Myocyte (in vitro differentiated cells): ENCODE measurements at regions not wholly inside any gene's neighbourhood (a gene's known extent, or its start where the extent isn't known, plus 50 kb on each side); places are given as distances from the start of the nearest gene placed in this dataset.

ENCODE experiments used
- DNase-seq: peaks from one replicate; pipeline ENCODE4 v3.0.0-alpha.2; 2012; ENCODE audit warnings: low read depth

DNA sequence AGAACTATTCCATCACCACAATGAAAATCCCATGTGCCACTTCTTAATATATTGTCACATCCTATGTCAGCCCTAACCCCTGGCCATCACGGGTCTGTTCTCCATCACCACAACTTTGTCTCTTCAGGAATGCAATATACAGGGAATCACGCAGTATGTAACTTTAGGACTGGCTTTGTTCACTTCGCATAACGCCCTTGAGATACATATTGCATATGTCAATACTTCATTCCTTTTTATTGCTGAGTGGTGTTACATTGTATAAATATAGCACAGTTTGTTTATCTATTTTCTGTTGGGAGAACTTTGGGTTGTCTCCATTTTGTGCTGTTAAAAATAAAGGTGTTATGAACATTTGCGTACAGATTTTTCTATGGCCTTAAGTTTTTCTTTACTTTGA lies 195.4 kb upstream of the ZMIZ1 start:
- DNase-seq = no peak

DNA sequence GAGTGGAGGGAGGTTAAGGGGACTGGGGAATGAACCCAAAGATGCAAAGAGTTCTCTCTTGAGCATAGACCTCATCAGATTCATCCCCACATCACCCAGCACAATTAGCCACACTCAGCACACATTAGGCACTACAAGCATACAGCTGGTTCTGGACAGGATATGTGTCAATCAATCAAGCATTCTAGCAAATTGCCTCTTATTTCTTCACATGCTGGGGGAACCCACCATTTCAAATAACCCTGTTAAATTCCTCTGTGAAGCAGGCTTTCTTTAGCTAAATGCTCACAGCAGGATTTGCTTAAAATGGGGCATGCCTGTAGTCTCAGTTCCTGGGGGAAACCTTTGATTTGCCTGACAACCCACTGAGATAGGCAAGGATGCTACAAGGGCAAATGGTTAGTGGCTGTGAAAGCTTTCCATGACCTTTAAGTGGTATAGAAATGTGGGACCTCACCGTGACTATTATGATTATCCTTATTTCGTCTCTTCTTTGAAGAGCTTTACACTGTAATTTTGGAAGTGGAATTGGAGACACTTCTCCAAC lies 193.4 kb upstream of the ZMIZ1 start:
- no peak for DNase-seq

- DNase-seq = no peak
Observed at GRCh38 chr10:78875932-78876331, 192.8 kb upstream of the ZMIZ1 start.

DNA sequence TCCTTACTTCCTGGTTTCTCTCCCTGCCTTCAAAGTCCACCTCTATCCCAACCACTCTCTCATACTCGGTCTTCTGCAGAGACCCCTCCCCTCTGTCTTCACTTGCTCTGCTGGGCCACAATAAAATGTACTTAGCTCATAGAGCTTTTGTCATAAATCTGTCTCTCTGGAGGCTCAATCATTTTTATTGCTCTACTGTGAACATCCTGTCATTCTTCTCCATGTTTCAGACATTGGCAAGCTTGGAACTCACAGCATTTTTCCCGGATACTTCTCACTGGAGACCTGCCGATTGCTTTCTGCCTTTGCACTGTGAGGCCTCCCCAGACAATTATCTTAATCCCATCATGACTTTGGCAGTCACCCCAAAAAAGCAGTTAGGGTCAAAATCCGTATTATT lies 192.3 kb upstream of the ZMIZ1 start:
- DNase-seq = no peak

DNA sequence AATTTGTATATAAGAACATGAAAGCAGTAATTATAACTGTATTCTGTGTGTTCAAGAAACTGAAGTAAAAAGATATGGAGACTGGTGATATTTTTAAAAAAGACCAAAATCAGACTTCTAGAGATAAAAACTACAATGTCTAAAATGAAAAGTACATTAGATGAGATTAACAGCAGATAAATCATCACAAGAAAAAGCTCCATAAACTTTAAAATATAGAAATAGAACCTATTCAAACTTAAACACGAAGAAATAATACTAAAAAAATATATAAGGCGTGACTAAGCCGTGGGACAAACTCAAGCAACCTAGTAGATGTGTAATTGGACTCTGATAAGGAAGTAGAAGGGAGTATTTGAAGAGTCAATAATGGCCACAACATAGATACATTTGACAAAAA lies 189.1 kb upstream of the ZMIZ1 start:
- no peak for DNase-seq

DNA sequence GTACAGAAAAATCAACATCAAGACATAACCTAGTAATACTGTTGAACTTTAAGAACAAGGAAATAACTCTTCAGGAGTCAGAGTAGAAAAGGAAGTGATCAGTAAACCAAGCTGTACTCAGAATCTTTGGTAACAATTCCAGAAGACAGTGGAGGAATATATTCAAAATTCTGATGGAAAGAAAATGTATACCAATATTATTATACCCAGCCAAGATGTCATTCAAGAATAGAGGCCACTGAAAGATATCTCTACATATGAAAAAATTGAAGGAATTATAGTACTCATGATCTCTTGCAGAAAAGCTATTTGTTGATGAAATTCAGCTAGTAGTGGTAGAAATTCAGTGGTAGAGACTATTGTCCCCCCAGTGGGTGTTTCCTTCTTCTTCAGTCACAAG lies 182.6 kb upstream of the ZMIZ1 start:
- DNase-seq = no peak

GRCh38 chr10:78889536-78890063 lies 179.2 kb upstream of the ZMIZ1 start:
- no peak for DNase-seq

DNA sequence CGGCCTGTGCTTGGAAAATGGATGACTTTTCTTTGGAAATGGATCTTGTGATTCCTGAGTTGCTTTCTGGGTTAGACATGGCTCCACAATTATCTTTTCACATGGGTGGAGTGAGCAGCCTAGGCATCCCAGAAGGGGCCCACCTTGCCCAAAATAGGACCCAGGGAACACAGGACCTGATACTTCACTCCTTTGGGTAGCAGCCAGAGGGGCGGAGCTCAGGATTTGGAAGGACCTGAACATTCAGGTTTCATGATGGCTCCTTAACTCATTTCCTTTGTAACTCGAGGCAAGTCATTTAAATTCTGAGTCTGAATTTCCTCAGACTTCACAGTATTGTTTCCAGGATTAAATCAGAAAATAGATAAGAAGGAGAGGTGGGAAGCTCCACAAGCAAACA lies 178.3 kb upstream of the ZMIZ1 start:
- DNase-seq = no peak

DNA sequence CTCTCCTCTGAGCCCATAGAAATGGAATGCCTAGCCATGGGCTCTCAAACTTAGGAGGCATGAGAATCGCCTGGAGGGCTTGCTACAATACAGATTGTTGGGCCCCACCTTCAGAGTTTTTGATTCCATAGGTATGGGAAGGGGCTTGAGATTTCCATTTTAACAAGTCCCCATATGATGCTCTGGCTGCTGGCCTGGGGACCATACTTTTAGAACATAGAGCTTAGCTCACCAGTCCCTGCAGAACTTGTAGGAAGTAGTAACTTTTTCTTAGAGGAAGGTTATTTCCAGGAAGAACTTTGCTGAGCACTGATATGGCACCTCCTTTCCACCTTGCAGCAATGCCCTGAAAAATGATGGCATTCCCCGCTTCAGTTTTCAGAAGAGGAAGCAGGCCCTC lies 177.0 kb upstream of the ZMIZ1 start:
- no peak for DNase-seq

DNA sequence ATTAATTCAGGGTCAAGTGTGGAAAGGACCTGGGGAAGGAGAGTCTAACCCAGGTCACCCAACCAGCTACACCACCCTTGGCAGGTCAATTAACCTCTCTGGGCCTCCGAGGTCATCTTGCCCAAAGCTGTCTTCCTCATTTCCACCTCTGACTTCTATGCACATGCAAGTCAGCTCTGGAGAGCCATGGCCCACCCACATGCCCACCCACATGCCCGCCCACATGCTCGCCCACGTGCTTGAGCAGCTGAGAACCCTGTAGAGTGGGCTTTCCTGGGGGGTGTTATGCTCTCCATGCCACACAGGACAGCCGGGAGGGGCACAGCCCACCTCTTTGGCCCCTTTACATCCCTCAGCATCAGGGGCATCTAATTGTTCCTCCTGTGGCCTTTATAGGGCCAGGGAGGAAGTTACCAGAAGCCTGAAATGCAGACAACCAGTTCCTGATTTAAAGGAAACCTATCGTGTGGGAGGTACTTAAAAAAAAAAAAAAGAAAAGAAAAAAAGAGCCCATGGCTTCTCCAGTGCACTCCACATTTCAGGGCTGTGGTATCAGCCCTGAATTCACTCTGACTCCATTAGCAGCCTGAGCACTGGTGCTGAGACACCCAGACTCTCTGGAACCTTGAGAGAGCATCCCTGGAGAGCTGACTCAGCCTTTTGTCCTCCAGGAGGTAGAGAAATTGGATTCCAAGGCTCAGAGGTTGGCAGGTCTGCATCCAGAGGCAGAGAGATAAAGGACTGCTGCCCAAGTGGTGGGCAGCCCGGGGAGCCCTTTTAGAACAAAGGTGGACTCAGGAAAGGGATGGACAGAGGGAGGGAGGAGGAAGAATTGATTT lies 176.2 kb upstream of the ZMIZ1 start:
- no peak for DNase-seq

DNA sequence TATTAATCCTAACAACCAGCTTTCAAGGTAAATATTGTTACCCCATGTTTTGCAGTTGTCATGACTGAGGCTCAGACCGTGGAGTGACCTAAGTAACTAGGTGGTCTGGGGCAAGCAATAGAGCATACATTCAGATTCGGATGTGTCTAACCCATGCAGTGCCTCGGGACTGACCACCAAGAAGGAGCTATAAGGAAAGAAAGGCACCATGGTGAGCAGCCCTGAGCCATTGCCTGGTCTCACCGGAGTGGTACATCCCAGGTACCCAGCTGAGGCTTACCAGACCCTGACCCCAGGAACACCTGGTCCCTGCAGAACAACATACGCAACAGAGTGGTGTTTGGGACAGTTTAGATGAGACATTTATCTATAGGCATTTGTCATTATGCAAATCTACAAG lies 175.5 kb upstream of the ZMIZ1 start:
- no peak for DNase-seq

GRCh38 chr10:78894089-78894840 lies 174.5 kb upstream of the ZMIZ1 start:
- DNase-seq = no peak

DNA sequence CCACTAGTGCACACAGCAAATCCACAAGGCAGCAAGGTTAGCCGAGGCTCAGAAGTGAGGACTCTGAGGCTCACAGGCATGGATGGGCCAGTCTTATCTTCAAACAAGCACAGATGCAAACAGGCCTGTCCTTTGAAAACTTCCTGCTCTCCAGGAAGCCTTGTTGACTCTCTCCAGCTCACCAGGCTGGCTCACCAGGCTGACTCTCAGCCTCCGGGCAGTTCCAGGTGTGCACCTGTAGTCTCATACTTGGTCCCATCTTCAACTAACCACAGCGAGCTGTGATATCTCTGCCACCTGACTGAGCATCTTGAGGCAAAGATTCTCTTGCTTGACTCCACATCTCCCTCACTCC lies 173.9 kb upstream of the ZMIZ1 start:
- no peak for DNase-seq

- DNase-seq = no peak
Observed at GRCh38 chr10:78895469-78895868, 173.3 kb upstream of the ZMIZ1 start.

- no peak for DNase-seq
Observed at GRCh38 chr10:78896159-78896928, 172.4 kb upstream of the ZMIZ1 start.

- DNase-seq = no peak
Observed at GRCh38 chr10:78898341-78899097, 170.2 kb upstream of the ZMIZ1 start.

DNA sequence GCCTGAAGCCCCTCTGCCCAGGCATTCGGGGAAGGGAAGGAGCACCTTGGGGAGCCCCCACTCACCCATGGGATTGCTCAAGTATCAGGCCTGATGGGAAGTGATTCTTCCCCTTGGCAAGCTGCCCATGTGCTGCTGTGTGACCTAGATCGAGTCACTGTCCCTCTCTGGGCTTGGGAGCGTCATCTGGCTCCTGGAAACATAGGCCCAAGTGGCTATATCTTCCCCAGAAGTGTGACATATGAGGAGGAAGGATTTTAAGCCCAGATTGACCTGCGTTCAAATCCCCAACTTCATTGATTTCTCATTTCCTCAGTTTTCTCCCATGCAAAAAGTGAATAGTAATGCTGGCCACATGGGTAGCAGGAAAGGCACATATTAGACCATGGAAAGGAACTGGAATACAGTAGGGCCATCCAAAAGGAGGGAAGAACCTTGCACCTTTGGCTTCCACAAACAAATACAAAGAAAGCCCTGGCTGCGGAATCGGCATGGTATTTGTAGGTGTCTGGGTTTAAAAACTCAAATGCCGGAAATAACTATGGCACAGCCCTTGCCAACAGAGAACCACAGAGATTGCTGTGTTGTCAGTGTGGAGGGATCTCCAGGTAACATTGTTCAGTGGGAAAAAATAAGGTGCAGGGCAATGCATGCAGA lies 169.5 kb upstream of the ZMIZ1 start:
- no peak for DNase-seq

- DNase-seq = no peak
Observed at GRCh38 chr10:78899996-78900714, 168.6 kb upstream of the ZMIZ1 start.

DNA sequence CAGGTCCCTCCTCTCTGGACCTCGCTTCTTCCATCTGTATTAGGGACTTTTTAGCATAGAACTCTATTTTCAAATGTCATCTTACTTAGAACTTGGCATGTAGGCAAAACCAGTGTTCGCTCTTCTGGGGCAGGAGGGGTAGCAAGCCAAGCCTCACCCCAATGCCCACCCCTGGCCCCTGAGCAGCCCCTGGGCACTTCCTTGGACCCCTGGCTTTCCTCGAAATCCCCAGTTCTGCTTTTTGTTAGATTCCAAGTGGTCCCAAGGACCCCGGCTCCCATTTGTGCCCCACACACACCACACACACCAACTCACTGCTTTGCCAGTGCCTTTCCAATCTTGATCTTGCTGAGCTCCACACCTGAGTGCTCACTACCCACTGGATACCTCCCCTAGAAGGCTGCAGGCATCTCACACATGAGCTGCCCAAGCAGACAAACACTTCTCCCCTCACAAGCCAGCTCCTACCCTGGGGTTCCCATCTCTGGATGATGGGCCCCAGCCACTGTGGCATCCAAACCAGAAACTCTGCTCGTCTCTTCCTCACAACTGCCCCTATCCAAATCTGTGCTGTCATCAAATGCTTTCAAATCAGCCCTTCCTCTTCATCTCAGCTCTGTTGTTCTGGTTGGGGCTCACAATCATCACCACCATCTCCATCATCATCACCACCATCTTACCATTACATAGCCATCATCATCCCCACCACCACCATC lies 167.9 kb upstream of the ZMIZ1 start:
- DNase-seq = no peak
